ENCODE measurements at regions not wholly inside any gene's neighbourhood (a gene's known extent, or its start where the extent isn't known, plus 50 kb on each side); places are given as distances from the start of the nearest gene placed in this dataset.

DNA sequence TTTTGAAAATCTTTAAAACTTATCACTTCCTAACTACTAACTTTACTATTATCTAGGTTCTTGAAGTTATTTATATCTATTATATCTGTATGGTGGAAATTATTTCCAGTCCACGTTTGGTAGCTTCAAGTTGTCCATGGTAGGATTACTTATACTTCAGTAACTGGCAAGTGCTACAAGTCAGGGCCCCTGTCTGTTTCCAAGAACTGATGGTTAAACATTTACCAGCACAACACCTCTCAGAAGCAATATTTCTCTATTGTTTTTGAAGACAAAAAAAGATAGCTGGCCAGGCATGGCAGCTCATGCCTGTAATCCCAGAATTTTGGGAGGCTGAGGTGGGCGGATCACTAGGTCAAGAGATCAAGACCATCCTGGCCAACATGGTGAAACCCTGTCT, 240.4 kb upstream of the RHOBTB1 start:
- no peak for DNase-seq

DNA sequence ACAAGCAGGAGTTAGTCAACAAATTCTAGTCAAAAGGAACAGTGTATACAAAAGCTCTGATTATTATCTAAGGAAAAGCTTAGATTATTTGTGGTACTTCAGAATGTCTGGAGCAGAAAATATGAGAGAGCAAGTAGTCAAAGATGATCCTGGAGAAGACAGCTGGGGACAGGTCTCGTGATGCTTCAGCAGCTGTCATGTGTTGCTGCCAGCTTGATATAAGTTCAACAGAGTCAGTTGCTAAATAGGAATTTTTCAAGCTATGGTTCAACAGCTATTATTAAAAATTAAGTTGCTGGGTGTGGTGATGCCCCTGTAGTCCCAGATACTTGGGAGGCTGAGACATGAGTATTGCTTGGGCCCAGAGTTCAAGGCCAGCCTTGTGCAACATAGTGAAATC, 240.0 kb upstream of the RHOBTB1 start:
- DNase-seq, result no peak

DNA sequence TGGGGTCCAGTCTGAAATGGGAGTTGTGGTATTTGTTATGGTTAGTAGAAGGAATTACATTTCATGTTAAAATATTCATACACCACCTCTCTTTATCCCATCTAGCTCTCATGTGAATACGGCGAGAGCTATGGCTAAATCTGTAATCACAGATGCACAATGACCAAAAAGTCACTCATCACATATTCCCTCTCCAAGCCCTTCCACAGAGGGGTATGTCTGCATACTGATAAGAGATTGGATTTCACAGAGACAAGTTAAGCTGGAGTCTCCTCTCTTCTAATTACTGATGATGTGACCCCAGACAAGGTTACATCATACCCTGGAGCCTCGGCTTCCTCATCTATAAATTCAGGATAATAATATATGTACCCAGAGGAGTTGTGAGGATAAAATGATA, 237.8 kb upstream of the RHOBTB1 start:
- DNase-seq, result no peak

DNA sequence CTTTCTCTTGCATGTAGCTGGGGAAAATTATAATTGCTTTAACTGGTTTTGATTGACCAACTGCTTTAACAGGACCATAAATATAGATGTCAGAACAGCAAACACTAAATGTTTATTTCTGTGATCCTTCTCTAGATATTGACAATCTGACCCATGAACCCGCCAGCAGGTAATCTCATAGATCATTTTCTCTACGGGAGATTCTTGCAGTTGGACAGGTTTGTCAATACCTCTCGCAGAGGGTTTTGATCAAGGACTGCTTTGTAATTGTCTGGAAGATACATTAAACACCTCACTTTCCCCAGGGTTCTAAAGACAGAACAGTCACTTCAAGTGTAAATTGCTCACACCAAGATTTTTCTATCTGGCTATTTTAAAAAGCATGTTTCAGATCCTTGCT, 235.8 kb upstream of the RHOBTB1 start:
- no peak for DNase-seq

DNA sequence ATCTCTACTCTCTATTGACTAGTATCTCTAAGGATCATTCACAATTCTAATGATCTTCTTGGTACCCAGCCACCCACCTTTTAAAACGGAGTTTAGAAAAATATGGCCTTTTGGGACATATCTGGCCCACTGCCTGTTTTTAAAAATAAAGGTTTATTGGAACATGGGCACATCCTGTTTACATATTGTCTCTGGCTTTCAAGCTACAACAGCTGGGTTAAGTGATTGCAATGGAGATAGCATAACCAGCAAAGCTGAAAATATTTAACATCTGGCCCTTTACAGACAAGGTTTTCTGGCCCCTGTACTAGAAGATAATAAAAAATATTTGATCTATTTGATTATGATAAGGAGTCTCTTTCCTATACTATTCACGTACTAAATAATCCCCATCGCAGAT, 232.4 kb upstream of the RHOBTB1 start:
- no peak for DNase-seq

DNA sequence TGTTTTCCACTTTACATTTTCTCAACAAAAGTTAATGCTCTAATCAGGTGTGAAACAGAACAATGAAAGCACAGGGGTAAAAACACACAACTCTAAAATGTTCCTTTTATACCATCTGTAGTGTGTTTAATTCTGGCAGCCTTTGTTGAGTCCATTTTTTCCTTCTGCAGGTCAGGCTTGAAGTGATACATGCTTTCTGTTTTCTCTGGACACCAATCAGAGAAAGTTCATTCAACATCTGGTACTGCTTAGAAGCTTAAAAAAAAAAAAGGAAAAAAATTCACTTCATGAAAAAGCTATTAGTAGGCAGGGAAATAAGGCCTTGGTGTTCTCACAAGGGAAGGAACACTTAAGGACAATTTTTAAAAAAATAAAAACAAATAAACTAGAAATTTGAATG, 231.3 kb upstream of the RHOBTB1 start:
- peak; percentile 37 for DNase-seq

DNA sequence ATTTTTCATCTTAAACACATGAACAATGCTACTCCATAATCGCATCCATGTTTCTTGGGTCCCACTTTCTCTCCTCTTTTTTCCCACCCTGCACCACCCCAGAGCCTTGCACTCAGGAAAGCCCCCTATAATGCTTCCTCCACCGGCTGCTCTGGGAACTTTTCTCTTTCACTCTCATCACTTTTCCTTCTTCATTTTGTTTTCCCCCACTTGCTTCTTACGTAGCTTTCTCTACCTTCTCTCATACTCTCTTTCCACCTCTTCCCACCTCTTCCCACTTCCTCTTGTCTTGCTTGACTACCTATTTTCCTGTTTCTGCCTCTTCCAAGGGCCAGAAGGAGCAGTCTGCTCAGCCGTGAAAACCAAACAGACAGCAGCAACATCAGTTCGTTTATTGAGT, 229.5 kb upstream of the RHOBTB1 start:
- DNase-seq, result no peak

DNA sequence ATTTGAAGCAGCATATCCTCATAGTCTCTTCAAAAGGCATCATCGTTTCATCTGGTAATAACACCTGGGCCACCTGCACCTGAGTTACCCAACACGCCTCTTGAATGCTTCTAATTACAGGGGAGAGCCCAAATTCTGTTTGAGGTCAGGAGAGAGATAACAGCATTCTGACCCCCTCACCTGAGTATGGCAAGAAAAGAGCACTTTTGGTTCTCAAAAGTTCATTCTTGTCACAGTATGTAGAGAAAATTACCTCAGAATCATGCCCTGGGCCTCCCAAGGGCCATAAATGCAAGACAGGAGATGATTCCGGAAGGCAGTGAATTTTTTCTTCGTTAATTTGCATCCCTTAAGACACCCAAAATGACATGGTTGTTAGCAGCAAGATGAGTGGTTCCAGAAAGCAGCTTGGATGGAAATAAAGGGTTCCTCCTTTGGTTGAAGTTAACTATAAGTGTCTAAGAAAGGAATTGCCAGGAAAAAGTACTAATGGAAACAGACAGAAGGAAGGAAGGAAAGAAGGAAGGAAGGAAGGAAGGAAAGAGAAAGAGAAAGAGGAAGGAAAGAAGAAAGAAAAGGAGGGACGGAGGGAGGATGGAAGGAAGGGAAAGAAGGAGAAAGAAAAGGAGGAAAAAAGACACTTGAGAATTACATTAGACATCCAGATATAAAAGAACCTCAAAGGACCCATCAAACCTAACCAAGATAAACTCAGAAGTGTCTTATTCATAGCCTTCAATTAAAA, 228.4 kb upstream of the RHOBTB1 start:
- no peak for DNase-seq

DNA sequence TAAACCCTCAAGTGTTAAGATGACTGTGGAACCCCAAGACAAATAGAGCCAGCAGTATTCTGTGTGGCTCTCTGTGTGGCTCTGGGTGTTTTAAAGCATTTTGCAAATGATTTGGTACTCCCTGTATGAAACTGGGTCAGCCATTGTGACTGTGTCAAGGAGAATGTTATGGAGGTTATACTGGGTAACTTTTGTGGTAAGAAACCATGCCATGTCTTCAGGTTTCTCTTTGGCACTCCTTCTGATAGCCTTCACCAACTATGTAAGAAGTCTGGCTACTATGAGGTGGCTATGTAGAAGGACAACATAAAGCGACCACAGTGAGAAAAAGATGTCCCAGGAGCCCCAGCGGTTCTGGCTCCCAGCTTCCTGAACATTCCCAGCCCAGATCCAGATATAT, 226.6 kb upstream of the RHOBTB1 start:
- peak; percentile 7 for DNase-seq

DNA sequence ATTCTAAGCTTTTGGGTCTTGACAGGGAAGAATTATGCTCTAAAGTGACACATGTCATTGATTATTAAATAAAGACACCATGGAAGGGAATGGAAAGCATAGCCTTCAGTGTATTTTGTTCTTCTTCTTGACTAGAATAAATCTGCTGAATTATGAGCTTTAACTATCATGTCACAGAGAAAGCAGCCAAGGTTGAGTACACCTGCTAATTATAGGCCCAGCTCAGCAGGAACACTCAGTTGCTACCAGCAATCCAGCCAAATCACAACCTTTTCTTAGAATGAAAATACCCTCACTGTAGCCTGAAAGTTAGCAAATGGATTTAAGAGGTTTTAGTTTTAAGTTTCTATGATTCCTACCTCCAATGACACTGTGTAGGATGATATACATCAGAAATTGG, 225.3 kb upstream of the RHOBTB1 start:
- DNase-seq, result no peak

DNA sequence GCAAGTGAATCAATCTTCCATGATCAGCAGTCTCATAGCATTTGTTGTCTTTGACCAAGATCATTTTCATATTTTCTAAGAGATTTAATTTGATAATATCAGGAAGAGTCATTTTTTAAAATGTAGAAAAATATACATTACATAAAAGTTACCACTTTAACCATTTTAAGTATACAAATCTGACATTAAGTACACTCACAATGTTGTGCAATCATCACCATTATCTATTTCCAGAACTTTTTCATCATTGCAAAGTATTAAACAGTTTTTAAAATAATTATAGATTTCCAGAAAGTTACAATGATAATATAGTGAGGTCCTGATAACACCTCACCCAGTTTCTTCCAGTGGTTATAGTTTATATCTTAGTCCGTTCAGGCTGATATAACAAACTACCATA, 222.5 kb upstream of the RHOBTB1 start:
- no peak for DNase-seq

DNA sequence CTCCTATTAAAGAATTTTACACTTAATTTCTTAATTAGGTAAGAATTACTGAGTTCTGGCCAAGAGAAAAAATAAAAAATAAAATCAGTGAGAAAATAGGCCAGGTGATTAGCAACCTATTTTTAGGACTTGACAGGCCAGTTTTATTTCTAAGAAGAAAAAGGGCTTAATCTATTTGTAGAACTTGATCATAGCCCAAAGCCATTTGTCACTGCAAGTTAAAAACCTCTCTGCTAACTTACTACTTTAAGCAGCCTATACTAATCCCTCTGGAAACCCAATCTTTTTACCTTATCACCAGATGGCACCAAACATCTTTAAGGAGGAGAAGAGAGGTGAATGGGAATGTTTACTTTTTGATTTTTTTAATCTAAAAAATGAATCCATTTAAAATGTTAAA, 222.1 kb upstream of the RHOBTB1 start:
- no peak for DNase-seq

DNA sequence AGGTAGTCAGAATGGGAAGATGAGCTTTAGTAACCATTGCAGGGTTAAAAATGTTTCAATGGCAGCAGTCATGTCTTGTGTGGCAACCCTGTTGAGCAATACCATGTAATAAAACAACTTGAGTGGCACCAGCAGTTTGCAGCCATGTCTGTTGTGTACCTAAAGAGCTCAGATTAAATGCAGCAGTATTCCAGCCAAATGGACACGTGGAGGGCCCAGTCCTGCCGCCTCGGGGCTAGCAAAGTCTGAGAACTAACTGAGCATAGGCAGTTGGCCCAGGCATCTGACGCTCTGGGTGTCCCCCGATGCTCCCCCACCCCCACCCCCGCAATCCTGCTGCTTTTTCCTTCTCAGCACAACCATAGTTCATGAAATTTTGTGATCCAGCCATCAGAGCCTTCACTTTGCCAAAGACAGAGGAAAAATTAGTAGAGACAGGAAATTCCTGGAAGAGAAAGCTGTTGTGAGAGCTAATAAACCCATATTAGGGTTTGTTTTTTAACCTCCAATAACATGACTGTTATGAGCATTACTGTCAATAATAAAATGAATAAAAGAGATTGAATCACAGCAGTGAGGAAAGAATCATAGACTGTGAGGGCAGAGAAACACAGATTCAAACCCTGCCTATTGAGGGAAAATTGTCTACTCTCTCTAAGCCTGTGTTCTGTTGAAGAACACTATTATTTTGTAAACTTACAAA, 220.6 kb upstream of the RHOBTB1 start:
- no peak for DNase-seq

DNA sequence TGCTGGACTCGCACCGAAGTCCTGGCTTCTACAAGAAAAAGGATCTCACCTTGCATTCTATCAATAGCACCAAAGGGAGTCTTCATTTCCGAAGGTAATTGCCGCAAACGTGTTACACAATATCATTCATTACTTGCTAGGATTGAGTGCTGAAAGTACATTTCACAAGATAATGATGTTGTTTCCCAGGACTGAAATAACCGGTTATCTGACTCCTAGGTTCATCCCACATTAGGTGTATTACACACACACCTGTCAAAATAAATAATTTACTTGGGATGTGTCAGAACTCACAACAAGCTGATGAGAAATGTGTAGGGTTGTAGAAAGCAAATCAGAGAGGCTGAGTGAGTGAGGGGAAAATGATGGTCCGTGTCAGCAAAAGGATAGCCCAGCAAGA, 219.4 kb upstream of the RHOBTB1 start:
- no peak for DNase-seq

DNA sequence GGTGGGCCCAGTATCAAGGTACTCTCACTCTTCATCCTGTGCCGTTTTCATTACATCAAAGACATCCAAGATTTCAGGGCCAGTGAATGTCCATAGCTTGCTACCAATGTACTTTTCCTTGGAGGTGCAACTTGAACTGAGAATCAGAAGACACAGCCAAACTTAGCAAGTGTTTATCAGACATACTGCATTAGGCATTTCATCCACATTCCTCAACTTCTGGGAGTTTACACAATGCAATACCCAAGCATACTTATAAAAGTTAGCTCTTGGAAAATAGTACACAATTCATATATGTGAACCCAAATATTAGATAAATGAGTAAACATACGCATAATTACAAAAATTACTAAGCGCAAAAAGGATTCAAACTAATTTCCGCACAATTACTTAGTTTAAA, 216.3 kb upstream of the RHOBTB1 start:
- DNase-seq, result no peak

DNA sequence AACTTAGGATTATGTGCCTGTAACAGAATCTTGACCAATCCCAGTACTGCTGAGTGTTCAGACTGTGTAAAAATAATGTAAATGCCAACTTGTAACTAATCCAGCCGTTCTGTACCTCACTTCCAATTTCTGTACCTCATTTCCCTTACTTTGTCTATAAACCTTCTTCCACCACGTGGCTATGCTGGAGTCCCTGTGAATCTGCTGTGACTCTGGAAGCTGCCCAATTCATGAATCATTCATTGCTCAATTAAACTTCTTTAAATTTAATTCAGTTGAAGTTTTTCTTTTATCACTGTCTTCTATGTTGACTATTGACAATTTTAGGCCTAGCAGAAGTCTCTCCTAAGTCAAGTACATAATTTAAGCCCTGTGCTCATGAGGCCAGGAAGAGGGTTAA, 215.3 kb upstream of the RHOBTB1 start:
- peak; percentile 48 for DNase-seq

DNA sequence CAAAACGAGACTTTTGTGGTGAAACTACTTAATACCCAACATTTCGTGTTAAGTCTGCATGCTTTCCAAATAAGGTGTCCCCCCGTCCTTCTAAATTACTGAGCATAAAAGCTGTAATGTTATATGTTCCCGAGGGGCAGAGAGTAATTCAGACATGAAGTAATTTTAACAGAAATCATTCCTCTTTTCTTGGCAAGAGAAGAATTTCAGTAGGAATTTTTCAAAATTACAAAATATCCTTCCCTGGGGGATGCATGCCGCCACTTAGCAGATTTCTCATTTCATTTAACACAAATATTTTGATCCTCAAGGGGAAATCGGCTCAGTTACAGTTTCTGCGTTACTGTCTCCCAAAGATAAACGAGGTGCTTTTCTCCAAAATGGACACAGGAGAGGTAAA, 213.2 kb upstream of the RHOBTB1 start:
- DNase-seq, result peak; percentile 48

DNA sequence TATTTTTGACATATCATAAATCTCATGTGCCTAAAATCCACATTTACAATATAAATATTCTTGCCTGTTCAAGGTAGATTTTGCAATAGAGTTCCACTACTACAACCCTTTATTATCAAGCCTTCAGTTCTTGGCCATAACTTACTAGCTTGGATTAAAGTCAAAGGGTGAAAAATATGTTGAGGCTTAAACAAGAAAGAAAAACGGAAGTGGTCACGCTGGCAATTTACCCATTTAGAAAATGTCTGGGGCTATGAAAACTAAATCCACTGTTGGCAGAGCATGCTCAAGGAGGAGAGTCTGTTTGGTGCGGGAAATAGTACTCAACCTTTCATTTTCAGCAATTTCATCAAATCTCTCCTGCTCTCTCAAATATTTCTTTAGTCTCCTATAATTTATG, 209.8 kb upstream of the RHOBTB1 start:
- no peak for DNase-seq

DNA sequence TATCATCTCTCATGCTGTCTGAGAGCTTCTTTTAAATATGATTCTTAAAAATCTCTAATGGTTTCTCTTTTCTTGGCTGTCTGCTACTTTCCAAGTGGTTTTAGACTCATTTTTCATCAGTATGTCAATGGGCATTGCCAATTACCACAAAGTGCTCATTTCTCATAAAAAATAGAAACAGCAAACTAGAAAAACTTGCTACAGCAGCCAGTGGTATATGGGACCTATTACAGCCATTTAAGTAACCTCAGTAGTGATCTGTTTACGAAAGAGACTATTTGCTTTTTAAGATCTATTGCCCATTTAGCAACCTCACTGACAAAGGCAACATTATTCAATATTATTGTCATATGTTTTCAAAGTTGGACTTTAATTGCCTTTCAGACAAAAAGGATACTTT, 207.1 kb upstream of the RHOBTB1 start:
- no peak for DNase-seq

DNA sequence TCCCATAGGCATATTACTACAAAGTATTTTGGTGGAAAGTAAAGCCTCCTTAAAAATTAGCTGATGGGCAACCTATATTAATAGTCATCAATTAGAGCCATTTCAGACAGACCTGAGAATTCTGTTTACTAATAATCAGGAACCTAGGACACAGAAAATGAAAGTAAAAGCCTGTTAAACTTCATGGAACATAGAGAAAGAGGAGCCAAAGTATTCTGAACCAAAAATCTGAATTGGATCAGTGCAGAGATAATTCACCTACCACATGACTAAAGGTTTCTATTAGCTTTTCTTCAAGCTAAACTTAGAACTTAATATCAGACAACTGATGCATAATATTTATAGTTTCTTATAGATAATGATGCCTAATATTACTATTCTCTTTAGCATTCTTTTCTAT, 204.5 kb upstream of the RHOBTB1 start:
- no peak for DNase-seq

DNA sequence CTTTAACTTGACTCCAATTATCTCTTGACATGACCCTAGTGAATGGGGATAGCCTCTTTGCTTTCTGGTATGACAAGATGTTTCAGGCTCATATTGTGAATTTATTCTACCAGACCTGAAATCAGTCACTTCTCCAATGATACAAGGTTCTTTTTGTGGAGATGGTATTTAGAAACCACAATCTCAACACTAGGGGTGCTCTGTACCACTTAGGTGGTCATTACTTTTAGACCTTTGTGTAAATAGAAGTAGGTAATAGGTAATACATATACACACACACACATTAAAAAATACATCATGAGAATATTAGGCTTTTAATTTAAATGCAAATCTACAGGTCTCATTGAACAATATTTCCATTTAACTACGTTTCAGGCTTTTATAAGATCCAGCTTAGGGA, 199.0 kb upstream of the RHOBTB1 start:
- no peak for DNase-seq

DNA sequence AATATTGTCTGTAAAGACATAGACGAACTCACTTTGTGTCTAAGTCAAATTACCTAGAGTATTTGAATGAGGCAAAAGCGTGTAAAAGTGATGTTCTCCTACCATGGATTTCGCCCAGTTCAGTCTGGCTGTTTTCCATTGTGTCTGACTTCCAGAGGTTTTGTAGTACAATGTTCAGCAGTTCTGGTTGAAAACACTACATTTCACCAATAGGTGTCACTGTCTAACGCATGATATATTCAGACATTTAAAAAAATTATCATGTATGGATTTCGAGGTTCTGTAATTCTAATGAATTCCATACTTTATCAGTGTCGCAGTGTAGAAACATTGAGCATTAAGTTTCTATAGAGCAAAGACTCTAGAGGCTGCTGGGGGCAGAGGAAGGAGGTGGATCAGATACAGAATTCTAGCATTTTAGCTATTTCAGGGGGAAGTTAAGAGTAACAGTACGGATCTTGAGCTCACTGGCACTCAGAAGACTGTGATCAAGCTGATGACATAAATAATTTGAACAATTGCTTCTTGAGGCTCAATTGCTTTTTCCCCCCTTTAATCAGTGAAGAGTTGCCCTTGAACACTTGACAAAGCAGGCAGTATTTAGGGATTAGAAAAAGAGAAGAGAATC, 196.9 kb upstream of the RHOBTB1 start:
- peak; percentile 73 for DNase-seq

DNA sequence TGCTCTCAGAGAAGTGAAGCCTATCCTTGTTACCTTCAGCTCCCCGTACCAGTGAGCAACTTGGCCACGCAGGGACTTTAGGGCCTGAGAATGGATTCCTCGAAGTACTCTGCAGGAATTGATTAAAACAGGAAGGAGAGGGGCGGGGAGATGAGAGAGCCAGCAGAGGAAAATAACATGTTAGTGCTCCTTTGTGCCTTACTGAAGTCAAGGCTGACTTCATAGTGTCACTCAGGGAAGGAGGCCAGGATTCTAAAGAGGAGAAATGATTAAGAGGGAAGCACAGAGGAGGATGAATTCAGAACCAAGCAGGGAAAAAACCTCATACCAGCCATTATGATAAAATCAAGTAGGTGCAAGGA, 195.6 kb upstream of the RHOBTB1 start:
- no peak for DNase-seq

Measured in fibroblast of skin of back (primary cell).